Left renal pelvis (tissue), 4 donors: ENCODE measurements at regions not wholly inside any gene's neighbourhood (a gene's known extent, or its start where the extent isn't known, plus 50 kb on each side); places are given as distances from the start of the nearest gene placed in this dataset.

Source experiments
- DNase-seq, 4 donors: peaks; one replicate each; pipeline ENCODE4 v3.0.0-alpha.2; 2013; ENCODE audit warnings: low read depth in 4 of 4, low spot score in 3 of 4

DNA sequence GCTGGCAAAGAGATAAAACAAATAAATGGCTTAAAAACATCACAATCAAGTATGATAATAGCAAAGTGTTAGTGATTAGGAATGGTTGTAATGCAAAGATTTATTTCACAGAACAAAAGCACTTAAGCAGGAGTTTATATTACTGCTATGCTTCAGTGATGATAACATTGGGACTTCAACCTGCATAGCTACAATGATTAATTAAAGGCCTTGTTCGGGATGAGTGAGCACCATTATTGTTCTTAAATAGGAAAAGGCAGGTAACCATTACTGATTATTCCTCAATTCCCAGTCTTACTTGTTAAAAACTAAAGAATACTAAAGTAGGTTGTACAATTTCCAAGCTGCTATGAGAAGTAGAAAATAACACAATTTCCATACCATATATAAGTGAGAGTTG, 1247.5 kb upstream of the CDH8 start:
- DNase-seq = peak in 1 of 4 donors; percentile 14

DNA sequence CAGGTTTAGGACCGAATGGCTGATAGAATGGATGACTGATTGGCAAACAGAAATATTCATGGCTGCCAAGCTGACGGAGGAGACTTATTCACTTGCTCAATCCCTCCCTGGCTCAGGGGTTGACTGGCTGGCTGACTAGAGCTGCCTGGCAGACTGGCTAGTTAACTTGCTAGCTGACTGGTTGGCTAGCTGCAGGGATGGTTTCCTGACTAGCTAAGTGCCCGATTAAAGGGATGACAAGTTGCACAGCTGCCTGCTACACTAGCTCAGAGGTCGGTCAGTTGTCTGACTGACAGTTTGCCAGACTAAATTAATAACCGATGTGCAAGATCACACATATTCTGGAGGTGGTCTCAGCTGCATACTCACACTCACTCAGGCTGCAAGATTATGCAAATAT, 1208.4 kb upstream of the CDH8 start:
- no peak for DNase-seq

DNA sequence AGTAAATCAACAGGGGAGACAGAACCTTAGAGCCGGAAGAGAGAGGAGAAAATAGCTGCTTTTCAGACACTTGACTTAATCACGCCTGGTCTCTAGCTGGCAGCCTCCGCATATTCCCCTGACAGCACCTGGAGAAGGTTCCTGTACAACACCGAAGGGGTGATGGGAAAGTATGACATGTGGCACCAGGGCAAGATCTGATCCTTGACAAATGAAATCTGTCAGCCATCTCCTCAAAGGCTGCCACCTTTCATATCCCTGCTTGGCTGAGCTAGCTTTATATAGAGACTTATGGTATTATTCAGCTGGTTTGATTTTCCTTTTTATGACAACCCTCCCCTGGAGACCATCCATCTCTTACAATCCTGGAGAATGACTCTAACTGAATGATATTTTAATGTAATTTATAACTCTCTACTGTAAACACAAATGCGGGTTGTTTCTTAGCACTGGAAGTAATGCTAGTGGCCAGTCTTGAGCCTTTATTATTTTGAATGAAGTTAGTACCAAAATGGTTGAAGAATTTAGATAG, 1205.3 kb upstream of the CDH8 start:
- no peak for DNase-seq

DNA sequence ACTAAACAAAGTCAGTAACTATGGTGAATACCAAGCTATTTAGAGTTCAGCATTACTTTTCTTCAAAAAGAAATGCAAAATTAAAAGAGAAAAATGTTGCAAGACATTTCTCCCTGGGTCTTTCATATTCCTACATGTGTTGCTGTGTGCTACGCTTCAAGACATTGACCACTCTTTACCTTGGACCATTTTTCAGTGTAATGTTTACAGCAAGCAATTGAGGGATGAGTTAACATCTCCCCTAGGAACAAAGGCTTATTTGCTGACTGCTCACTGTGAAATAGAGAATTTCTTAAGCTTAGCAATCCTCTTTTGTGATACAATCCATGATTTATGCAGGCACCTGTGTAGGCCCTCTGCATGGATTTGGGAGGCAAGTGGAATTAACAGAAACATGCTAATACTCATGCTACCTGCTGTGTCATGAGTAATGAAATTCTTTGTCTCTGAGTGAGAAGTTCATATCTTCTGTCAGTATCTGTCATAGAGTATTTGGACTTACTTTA, 1202.9 kb upstream of the CDH8 start:
- DNase-seq = no peak

DNA sequence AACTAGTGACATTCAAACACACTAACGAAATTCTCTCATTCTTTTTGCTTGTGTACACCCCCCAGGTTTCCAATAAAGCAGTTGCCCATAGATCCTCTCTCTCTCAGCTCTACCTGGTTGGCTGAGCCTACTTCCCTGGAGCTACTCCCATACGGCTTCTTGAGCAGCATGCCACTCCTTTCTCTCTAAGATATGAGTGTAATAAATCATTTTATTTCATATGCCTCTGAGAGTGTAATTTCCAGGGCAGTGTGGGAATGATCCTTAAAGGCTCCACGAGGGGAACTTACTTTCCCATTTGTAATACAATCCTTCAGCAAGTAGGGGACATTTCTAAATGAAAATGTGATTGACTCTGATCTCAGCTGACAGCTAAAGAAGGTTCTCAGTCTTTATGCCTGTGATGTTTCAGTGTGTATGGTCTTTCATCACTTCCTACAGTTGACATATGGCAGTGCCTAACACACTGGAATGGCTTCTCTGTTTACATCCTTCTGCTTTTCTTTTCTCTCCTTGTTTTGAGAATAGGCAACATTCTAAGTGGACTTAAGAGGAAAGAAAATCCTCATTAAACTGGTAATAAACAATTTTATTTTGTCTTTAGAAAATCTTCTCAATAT, 1194.3 kb upstream of the CDH8 start:
- DNase-seq = no peak

DNA sequence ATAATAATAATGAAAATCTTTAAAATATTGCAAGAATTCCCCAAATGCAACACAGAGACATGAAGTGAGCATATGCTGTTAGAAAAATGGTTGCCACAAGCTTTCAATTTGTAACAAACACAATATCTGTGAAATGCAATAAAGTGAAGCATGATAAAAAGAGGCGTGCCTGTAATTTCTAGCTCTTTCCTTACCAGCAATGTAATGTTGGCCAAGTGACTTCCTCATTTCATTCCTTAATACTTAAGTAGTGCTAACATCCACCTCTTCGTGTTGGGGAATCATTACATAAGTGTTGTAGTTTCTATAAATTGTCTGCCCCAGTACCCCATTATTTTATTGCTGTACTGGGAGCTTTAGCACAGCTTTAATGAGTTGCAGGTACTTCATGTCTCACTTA, 1192.0 kb upstream of the CDH8 start:
- no peak for DNase-seq

DNA sequence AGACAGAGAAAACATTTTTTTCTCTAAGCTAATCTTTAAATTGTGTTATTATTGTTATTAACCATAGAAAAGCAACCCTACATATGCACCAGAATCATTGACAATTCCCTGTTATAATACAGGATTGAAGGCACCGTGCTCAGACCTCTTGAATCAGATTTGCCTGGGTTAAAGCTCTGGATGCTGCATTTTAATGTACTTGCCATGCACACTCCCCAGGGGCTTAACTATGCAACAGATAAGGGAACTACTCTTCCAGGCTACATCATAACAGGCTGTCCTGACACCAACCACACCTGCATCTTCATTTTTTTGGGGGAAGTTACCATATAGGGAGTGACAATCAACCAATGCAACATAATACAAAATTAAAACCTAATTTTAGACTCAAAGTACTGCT, 1187.6 kb upstream of the CDH8 start:
- no peak for DNase-seq

DNA sequence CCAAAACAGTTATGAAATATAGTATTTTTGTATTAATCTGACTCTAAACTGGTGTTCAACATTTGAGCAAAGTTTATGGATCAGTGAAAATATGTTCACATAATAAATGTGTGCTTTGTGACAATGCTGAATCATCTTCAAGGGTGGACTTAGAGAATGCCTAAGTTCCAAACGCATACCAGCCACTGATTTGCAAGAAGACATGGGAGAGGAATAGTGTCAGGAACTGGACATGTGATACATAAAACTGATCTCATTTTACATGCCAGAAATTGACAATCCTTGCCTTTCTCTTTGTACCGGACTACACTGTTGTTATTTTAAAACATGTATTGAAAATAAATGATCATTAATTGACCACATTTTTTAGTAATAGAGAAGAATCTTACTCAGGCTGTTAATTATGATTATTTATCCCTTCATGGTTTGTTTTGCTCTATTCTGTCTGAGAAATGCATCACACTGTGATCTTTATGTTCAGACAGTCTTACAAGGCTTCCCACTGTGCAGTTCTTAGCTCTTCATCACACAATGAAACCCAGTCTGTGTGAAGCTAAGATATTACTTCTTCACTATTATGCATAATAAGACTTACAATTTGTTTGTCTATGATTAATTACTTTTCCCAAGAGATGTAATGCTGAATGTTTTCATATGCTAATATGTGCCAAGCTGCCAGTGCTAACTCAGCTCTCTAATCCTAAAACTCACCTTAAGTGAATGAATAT, 1180.6 kb upstream of the CDH8 start:
- DNase-seq = no peak

DNA sequence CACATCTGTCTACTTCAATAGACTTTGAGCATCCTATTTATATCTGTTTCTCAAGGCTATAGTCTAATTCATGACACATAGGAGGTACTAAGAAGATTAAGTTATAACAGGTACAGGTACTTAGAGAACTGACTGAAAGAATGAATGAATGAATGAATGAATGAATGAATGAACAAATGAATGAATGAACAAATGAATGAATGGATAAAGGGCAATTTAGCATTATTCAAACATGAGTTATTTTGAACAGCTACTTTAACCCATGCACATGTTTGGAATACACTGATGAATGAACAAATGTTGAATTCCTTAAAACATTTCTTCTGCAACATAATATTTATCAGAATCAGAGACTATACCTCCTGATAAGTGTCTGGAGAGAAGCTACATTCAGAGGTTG, 1165.6 kb upstream of the CDH8 start:
- no peak for DNase-seq

DNA sequence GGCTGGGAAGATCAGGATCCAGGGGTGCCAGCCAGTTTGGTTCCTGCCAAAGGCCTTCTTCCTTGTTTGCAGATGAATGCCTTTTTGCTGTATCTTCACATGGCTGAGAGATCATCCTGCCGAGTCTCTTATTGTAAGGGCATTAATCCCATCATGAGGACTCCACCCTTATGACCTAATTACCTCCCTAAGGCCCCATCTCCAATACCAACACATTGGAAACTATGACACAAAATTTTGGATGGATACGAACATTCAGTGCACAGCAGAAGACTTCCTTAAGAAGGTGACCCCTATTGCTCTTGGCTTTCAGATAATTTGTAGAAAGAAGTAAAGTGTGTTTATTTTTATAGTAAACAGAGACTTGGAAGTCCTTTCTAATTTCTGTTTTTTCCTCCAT, 1164.7 kb upstream of the CDH8 start:
- no peak for DNase-seq

DNA sequence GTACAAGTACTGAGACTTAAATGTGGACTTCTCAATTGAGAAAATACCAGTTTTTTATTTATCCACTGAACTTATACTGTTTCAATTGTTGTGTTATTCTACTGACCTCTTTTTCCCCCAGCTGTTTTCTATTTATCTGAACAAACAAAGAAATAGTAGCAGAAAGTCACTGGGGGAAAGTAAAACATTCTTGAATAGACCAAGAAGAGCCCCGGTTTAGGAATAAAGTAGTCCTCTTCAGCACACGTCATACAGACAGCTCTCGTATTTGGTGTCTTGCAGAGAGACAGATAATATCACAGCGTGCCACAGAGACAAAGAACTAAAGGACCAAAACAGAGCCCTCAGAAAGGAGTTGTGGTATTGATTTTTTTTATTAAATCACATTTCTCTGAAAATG, 1159.1 kb upstream of the CDH8 start:
- DNase-seq = no peak

DNA sequence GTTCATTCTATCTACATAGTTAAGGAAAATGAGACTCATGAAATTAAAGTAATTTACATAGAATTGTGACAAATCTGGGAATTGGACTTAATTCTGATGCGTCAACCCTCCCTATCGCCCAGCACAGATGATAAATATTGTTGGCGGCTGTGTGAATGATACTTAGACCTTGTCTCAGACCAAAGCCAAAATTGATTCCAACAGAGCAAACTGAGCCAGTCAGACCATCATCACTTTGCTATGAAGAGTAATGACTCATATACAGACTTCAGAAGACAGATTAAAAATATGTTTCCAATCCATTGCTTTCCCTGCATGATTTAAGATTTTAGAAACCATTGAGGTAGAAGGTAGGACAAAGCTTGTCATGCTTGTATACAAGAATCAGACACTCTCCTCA, 1156.7 kb upstream of the CDH8 start:
- DNase-seq = no peak

DNA sequence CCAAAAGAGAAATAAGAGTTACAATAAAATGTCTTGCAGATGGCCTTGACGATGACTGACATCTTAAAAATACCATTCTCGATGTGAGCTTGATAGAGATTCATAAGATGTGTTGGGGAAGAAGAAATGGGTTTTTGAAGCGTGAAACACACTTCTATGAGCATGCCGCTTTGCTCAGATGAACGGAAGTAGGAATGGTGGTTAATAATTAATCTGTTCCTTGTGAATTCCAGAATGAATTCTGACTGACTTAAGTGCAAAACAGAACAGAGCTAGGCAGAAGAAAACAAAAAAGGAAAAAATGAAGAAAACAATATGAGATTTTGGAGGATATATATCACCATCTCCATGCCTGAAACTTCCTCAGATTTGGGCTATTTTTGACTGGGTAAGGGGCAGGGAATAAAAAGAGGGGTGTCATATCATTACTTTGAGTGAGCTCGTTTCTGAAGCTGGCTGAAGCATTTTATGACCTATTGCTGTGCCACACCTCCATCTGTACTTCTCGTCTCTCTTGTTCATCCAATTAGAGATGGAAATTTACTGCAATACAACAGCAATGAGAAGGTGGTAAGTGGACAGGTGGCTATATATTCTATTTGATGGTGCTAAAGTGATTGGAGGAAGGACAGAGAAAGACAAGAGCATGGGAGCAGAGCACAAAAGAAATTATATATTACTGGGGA, 1152.0 kb upstream of the CDH8 start:
- no peak for DNase-seq

DNA sequence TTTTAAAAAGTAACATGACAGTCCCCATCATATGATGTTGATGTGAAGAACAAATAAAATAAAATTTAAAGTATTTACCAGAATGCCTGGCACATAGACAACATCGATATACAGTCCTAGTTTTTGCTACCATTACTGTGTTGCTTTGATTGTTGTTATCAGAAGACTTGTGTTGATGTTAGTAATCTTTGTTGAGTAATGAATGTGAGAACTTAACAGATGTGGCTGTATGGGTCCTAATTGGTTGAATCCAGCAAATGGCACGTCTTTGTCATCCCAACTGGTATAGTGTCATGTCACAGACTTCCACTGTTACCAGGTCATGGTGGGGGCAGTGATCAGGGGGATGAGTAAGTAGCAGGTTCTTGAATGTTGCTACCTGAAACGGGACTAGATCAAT, 1151.4 kb upstream of the CDH8 start:
- DNase-seq = no peak

DNA sequence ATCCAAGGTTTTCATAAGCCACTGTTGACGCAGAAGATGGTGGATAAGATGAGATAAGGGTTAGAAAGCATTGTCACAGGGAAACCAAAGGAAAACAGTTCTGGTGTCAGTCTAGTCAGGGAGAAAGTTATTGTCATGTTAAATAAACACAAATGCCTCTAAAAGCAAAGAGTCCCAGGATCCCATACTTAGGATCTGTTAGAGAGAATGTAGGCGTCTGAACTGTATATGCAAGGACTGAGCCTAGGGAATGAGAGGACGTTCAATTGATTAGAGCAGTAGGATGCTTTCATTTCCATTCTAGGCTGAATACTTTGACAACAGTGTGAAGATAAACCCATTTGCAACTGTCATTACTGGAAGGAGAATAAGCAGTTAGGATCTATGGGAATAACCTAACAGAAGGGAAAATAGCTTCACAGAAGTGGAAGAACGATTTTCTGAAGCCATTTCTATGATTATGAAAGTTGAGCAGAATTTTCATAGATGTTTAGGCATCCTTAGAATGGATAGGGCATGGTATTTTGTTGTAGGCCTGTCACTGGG, 1149.1 kb upstream of the CDH8 start:
- DNase-seq = no peak

DNA sequence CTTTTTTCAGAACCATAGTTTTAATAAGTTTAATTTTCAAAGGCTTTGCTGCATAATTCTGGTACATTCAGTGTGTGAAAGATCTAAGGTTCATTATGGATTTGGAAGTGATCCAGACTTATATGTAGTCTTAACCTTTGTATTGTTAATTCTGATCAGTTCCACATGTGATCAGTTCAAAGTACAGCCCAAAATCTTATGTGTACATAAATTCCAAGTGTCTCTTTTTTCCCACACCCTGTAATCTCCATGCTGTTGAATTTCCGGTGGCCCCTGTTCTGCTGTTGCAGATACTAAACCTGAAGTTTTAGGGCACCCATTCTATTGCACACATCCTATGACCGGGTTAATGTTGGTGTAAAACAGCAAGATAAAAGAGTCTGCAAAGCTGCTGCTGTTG, 1147.5 kb upstream of the CDH8 start:
- no peak for DNase-seq

DNA sequence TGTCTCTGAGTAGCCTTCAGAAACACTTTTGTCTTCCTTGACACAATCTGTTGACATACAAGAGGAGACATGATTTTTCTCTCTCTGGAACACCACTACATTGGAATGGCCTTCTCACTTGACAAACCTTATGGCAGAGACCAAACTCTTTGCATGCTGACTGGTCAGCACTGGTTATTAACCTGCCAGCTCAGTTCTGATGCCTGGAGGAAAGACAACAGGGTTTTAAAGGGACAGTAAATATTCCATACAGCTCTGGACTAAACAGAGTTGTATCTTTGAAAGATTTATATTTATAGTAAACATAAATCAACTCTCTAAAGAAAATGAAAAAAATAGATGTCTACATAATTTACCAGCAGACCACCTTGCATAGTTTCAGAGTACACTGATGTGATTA, 1139.1 kb upstream of the CDH8 start:
- DNase-seq = no peak

DNA sequence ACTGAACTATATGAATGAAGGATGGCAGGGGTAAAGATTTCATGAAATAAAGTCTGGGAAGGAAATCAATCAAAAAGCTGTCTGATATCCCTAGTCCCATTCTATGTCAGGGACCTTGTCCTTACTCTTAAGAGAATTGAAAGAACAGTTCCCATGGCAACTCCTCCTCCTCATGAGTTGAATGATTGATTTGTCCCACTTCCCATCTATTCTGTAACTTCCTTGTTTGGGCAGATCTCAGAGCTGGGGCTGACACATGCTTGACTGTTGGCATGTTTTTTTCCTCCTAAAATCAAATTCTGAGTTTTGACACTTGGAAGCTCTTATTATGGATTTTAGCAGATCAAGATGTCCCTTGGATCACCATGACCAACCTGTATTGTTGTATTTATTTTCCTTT, 1138.6 kb upstream of the CDH8 start:
- DNase-seq = no peak

DNA sequence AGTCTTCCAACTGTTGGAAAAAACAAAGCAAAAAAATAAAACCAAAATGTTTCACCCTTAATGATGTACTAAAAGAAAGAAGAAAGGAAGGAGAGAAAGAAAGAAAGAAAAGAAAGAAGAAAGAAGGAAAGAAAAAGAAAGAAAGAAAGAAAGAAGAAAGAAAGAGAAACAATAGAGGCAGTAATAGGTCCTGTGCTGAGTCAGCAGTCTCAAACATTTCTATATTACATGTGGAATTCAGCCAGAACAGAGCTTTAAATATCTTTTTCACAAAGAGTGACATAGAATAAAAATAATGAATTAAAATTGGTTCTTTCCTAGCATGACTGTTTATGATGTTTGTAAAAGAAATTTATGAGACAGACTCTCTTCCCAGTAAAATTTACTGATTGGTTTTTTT, 1135.3 kb upstream of the CDH8 start:
- DNase-seq = no peak

DNA sequence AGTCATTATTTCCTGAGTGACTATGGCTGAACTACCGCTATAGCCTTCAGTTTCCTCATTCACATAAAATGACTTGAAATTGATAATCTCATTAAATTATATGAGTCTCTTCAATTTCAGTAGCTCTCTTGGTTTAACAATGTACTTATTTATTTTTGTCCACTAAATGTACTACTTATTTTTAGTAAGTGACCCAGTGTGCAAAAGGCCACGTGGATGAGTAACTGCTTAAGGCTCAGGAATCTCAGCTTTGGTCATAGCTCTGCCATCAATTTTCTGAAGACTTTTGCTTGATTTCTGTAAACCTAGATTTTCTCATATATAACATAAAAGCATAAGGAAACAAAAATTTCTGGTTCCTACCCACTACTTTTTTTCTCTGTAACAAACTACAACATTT, 1132.9 kb upstream of the CDH8 start:
- DNase-seq = no peak

DNA sequence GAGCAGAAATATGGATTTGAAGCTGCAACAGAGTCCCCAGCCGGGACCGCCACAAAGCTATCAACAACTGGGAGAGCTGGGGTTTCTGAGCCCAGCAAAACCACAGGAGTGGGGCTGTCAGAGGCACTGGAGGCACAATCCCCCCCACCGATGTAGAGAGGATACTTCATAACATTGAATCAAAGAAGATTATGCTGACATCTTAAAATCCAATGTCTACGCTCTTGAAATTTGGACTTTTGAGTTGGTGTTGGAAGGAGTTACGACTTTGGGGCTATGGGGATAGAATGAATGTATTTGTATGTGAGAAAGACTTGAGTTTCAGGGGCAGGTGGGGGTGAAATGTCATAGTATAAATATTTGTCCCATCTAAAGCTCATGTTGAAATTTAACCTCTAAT, 1121.6 kb upstream of the CDH8 start:
- DNase-seq = no peak

DNA sequence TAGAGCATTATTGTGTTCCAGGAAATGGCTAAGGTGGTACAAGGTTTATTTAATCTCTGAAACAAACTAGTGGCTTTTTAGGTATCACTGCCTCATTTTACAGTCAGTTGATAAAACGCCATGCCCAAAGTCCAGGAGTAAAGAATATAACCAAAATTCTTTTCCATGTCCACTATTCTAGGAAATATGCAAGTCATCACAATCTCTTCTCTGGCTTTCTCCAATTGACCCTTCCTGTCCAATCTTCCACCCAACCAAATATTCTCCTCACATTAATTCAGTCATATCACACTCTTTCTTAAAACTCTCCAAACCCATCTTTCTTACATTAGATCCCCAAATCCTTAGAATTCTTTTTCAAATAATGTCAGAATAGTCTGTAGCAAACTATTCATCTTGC, 1110.0 kb upstream of the CDH8 start:
- no peak for DNase-seq
